ENCODE measurements at regions not wholly inside any gene's neighbourhood (a gene's known extent, or its start where the extent isn't known, plus 50 kb on each side); places are given as distances from the start of the nearest gene placed in this dataset.

DNA sequence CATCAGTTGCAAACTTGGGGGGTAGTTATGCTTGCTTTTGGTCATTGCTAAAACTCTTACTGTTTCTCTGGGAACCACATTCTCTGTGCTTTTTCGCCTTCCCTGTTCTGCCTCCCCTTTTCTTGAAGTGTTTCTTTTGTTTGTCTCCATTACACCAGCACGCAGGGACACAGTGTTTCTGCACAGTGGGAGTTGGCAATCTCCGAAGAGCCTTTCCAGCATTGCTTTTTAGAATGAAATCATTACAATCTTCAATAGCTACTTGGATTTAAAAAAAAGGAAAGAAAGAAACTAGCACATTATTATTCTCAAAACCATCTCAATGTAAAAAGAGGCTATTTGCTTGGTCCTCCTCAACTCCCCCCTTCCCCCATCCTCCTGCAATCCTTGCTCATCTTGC, 536.7 kb upstream of the MMS22L start:
- Histone ChIP-seq H4K20me1 (ENCODE audit: insufficient read depth, low read length, poor library complexity, severe bottlenecking) (no peaks in the 10 kb centered on the region), H3K79me2 (ENCODE audit: insufficient read depth, low read length) (no peaks in the 10 kb centered on the region), H3K36me3 (ENCODE audit: insufficient read depth, low read length) (no peaks in the 10 kb centered on the region), H3K9ac (ENCODE audit: low read depth, low read length, poor library complexity, severe bottlenecking) (no peak overlapping the region), H3K4me1 (ENCODE audit: insufficient read depth, low read length, poor library complexity, severe bottlenecking) (no peaks in the 10 kb centered on the region), H3K9me3 (ENCODE audit: insufficient read depth, low read depth, low read length) (no peaks in the 10 kb centered on the region), H3K4me2 (ENCODE audit: low read depth, low read length, poor library complexity, severe bottlenecking) (no peak overlapping the region), H2AFZ (ENCODE audit: low read length) (no peak overlapping the region), H3F3A (ENCODE audit: low read depth) (no peaks in the 10 kb centered on the region), H3K27me3 (ENCODE audit: insufficient read depth, low read length, poor library complexity, severe bottlenecking) (no peaks in the 10 kb centered on the region), H3K9me2 (replicated peaks; ENCODE audit: low read depth, low read length) (no peaks in the 10 kb centered on the region), H3K4me3 (ENCODE audit: low read length, poor library complexity, severe bottlenecking) (no peak overlapping the region)
- TF ChIP-seq, protein P1, sequence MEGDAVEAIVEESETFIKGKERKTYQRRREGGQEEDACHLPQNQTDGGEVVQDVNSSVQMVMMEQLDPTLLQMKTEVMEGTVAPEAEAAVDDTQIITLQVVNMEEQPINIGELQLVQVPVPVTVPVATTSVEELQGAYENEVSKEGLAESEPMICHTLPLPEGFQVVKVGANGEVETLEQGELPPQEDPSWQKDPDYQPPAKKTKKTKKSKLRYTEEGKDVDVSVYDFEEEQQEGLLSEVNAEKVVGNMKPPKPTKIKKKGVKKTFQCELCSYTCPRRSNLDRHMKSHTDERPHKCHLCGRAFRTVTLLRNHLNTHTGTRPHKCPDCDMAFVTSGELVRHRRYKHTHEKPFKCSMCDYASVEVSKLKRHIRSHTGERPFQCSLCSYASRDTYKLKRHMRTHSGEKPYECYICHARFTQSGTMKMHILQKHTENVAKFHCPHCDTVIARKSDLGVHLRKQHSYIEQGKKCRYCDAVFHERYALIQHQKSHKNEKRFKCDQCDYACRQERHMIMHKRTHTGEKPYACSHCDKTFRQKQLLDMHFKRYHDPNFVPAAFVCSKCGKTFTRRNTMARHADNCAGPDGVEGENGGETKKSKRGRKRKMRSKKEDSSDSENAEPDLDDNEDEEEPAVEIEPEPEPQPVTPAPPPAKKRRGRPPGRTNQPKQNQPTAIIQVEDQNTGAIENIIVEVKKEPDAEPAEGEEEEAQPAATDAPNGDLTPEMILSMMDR (conservative IDR thresholded peaks at IDR 0.05; ENCODE audit: low read length): no peak
- TF ChIP-seq EZH2phosphoT487 (IDR thresholded peaks at IDR 0.05; ENCODE audit: borderline replicate concordance): no peak

DNA sequence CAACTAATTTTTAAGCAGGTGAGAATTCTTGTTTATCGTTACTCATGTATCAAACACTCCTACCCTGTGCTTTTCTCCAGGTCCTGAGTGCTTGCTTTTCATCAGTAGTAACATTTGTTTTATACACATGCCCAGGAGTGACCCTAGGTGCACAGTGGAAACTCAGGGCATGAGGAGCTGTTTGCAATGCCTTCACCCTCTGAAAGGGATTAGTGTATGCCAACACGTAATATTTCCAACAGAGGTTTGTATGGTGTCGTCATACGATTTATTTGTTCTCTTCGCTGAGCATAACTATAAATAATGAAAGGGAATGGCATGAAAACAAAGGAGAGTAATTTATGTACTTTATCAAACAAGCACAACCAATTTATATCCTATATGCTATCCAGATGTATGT, 537.4 kb upstream of the MMS22L start:
- Histone ChIP-seq H3K36me3 (ENCODE audit: insufficient read depth, low read length) (no peaks in the 10 kb centered on the region), H3K9ac (ENCODE audit: low read depth, low read length, poor library complexity, severe bottlenecking) (no peak overlapping the region), H4K20me1 (ENCODE audit: insufficient read depth, low read length, poor library complexity, severe bottlenecking) (no peaks in the 10 kb centered on the region), H3K4me1 (ENCODE audit: insufficient read depth, low read length, poor library complexity, severe bottlenecking) (no peaks in the 10 kb centered on the region), H3K9me3 (ENCODE audit: insufficient read depth, low read depth, low read length) (no peaks in the 10 kb centered on the region), H3K4me2 (ENCODE audit: low read depth, low read length, poor library complexity, severe bottlenecking) (no peak overlapping the region), H3F3A (ENCODE audit: low read depth) (no peaks in the 10 kb centered on the region), H3K4me3 (ENCODE audit: low read length, poor library complexity, severe bottlenecking) (no peak overlapping the region), H3K9me2 (replicated peaks; ENCODE audit: low read depth, low read length) (no peaks in the 10 kb centered on the region), H3K27me3 (ENCODE audit: insufficient read depth, low read length, poor library complexity, severe bottlenecking) (no peaks in the 10 kb centered on the region), H2AFZ (ENCODE audit: low read length) (no peak overlapping the region), H3K79me2 (ENCODE audit: insufficient read depth, low read length) (no peaks in the 10 kb centered on the region)
- TF ChIP-seq EZH2phosphoT487 (IDR thresholded peaks at IDR 0.05; ENCODE audit: borderline replicate concordance): no peak
- TF ChIP-seq, protein P1 (conservative IDR thresholded peaks at IDR 0.05; ENCODE audit: low read length): no peak

DNA sequence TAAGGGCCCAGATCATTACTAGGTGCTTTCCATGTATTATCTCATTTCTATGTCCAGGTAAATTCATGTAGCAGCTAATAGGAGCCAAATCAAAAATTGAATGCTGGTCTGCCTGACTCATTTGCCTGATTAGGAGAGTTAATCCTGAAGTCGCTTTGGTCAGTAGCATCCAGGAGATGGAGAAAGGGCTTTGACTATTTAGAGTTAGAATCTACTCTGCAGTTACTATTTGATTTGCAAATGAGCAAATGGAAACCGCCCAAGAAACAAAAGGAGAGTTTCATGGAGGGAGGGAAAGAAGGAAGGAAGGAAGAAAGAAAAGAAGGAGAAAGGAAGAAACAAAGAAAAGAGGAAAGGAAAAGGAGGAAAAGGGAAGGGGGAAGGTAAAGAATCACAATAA, 539.6 kb upstream of the MMS22L start:
- TF ChIP-seq, protein P1 (conservative IDR thresholded peaks at IDR 0.05; ENCODE audit: low read length): no peak
- TF ChIP-seq EZH2phosphoT487 (IDR thresholded peaks at IDR 0.05; ENCODE audit: borderline replicate concordance): no peak
- Histone ChIP-seq H3K4me3 (ENCODE audit: low read length, poor library complexity, severe bottlenecking) (no peak overlapping the region), H3K9me2 (replicated peaks; ENCODE audit: low read depth, low read length) (no peaks in the 10 kb centered on the region), H3K9ac (ENCODE audit: low read depth, low read length, poor library complexity, severe bottlenecking) (no peak overlapping the region), H3K36me3 (ENCODE audit: insufficient read depth, low read length) (no peaks in the 10 kb centered on the region), H4K20me1 (ENCODE audit: insufficient read depth, low read length, poor library complexity, severe bottlenecking) (no peaks in the 10 kb centered on the region), H3K9me3 (ENCODE audit: insufficient read depth, low read depth, low read length) (no peaks in the 10 kb centered on the region), H3K79me2 (ENCODE audit: insufficient read depth, low read length) (no peaks in the 10 kb centered on the region), H3K4me1 (ENCODE audit: insufficient read depth, low read length, poor library complexity, severe bottlenecking) (no peaks in the 10 kb centered on the region), H3K27me3 (ENCODE audit: insufficient read depth, low read length, poor library complexity, severe bottlenecking) (no peaks in the 10 kb centered on the region), H2AFZ (ENCODE audit: low read length) (no peak overlapping the region), H3F3A (ENCODE audit: low read depth) (no peaks in the 10 kb centered on the region), H3K4me2 (ENCODE audit: low read depth, low read length, poor library complexity, severe bottlenecking) (no peak overlapping the region)
